ENCODE measurements at regions not wholly inside any gene's neighbourhood (a gene's known extent, or its start where the extent isn't known, plus 50 kb on each side); places are given as distances from the start of the nearest gene placed in this dataset.

- TF ChIP-seq CTCF (IDR thresholded peaks at IDR 0.05) (no peak), EP300 (IDR thresholded peaks at IDR 0.05) (no peak)
Observed at GRCh38 chr2:792687-793086, 115.5 kb upstream of the TMEM18 start.

All from ovary (tissue), 3 donors.